Tibial nerve (tissue), 4 donors: ENCODE measurements at regions not wholly inside any gene's neighbourhood (a gene's known extent, or its start where the extent isn't known, plus 50 kb on each side); places are given as distances from the start of the nearest gene placed in this dataset.

ENCODE experiments used
- CTCF ChIP-seq, 5 experiments: fragments of 200-600 bp in 3 of 5; fragments of 450-650 bp in 2 of 5; sonication (generic) in 3 of 5; IDR thresholded peaks; one replicate each; pipeline ENCODE4 v1.5.1; 2016 to 2019; ENCODE audit warnings: antibody characterized with exemption in 5 of 5, mild to moderate bottlenecking in 3 of 5, moderate library complexity in 2 of 5
- EP300 ChIP-seq, 2 donors: sonication (generic); formaldehyde crosslinking; IDR thresholded peaks; one replicate each; pipeline ENCODE4 v1.6.1; 2017; ENCODE audit warnings: antibody characterized with exemption in 2 of 2, mild to moderate bottlenecking in 1 of 2
- POLR2A ChIP-seq, 2 donors: fragments of 450-650 bp; IDR thresholded peaks; one replicate each; pipeline ENCODE4 v1.6.1; 2017; ENCODE audit warnings: antibody characterized with exemption in 2 of 2, mild to moderate bottlenecking in 2 of 2, moderate library complexity in 2 of 2

- TF ChIP-seq CTCF (IDR thresholded peaks at IDR 0.05) (no peak), POLR2A (IDR thresholded peaks at IDR 0.05) (no peak), EP300 (IDR thresholded peaks at IDR 0.05) (no peak)
These were observed 195.9 kb downstream of the TTC39B start for GRCh38 chr9:15111071-15111470.
